T-helper 17 cell (primary cell): ENCODE measurements at regions not wholly inside any gene's neighbourhood (a gene's known extent, or its start where the extent isn't known, plus 50 kb on each side); places are given as distances from the start of the nearest gene placed in this dataset.

Experiments used
- ATAC-seq: fragments of 150-1000 bp; cut with Tn5 transposase; 2 replicates; pipeline ENCODE4 v1.10.0; 2021; ENCODE audit warnings: mild to moderate bottlenecking, moderate library complexity
- DNase-seq, 3 donors: peaks; one replicate each; pipeline versions ENCODE4 v3.0.0 to v3.0.0-alpha.2; 2020 to 2021
- H3K9me3 ChIP-seq: one replicate; pipeline ENCODE4 v1.7.0; 2013; ENCODE audit warnings: low read length, mild to moderate bottlenecking; ENCODE audit not compliant: control insufficient read depth, poor library complexity, severe bottlenecking
- H3K27ac Mint-ChIP-seq: one replicate; pipeline ENCODE4 v1.8.0; 2022; ENCODE audit warnings: mild to moderate bottlenecking, moderate library complexity, mixed read lengths
- H3K27me3 Mint-ChIP-seq: one replicate; pipeline ENCODE4 v1.8.0; 2022; ENCODE audit warnings: mixed read lengths
- H3K36me3 Mint-ChIP-seq: one replicate; pipeline ENCODE4 v1.8.0; 2022; ENCODE audit warnings: low read depth, mixed read lengths
- H3K4me1 Mint-ChIP-seq: one replicate; pipeline ENCODE4 v1.8.0; 2022; ENCODE audit warnings: mild to moderate bottlenecking, mixed read lengths
- H3K4me3 Mint-ChIP-seq: one replicate; pipeline ENCODE4 v1.8.0; 2022; ENCODE audit warnings: mild to moderate bottlenecking, moderate library complexity, mixed read lengths

GRCh38 chr15:70479056-70479455 lies 284.3 kb downstream of the UACA start:
- H3K27ac Mint-ChIP-seq: peak overlapping the region; percentile 49
- no peak for ATAC-seq
- peaks cover 46% of the 10 kb centered on the region for H3K4me1 Mint-ChIP-seq
- no peaks in the 10 kb centered on the region for H3K36me3 Mint-ChIP-seq
- DNase-seq: no peak
- H3K27me3 Mint-ChIP-seq: peaks cover 30% of the 10 kb centered on the region
- H3K4me3 Mint-ChIP-seq: peak overlapping the region; percentile 69
- no peaks in the 10 kb centered on the region for H3K9me3 ChIP-seq

DNA sequence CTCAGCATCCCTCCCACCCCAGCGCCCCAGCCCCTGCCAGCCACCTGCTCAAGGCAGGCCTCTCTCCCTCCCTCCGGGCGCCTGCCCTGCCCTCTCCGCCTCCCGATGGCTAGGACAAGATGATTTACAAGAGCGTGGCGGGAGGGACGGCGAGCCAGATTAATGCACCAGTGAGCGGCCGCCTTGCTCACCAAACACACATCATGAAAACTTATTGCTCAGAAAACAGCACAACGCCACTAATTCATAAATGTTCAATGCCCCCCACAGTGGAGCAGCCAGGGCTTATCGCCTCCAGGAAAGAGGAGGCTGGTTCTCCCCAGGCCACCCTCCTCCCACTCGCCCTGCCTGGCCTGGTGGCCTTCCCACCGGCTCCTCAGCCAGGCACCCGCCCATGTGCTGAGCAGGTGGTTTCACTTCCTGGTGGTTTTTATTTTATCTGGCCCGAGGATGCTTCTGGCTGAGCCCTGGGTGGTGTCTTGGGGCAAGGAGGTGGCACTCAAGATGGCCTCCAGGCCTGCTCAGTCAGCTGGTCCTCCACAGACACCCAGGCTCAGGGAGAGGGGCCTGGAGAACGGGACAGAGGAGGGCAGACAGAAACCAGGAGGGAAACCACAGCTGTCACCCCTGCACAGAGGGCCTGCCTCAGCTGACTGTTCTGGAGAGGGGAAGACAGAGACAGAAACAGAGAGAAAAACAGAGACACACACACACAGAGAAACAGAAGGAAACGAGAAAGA lies 284.9 kb downstream of the UACA start:
- H3K9me3 ChIP-seq: no peaks in the 10 kb centered on the region
- Mint-ChIP-seq H3K27me3 (peaks cover 26% of the 10 kb centered on the region), H3K36me3 (no peaks in the 10 kb centered on the region), H3K4me1 (peaks cover 45% of the 10 kb centered on the region), H3K27ac (peak overlapping the region; percentile 49), H3K4me3 (peak overlapping the region; percentile 69)
- ATAC-seq (no peak), DNase-seq (no peak)

- Mint-ChIP-seq H3K27me3 (peaks cover 27% of the 10 kb centered on the region), H3K36me3 (no peaks in the 10 kb centered on the region), H3K4me1 (peaks cover 41% of the 10 kb centered on the region), H3K27ac (peak overlapping the region; percentile 34), H3K4me3 (peak overlapping the region; percentile 50)
- H3K9me3 ChIP-seq: no peaks in the 10 kb centered on the region
- ATAC-seq (no peak), DNase-seq (no peak)
Measured at GRCh38 chr15:70477750-70478250, 285.6 kb downstream of the UACA start.

- H3K27me3 Mint-ChIP-seq: peaks cover 19% of the 10 kb centered on the region
- DNase-seq: no peak
- ATAC-seq: no peak
Measured at GRCh38 chr15:70476441-70476840, 286.9 kb downstream of the UACA start.

GRCh38 chr15:70475921-70476320 lies 287.4 kb downstream of the UACA start:
- Mint-ChIP-seq H3K4me3 (no peak overlapping the region), H3K4me1 (peaks cover 35% of the 10 kb centered on the region), H3K27me3 (peaks cover 19% of the 10 kb centered on the region), H3K27ac (no peak overlapping the region), H3K36me3 (no peaks in the 10 kb centered on the region)
- DNase-seq (no peak), ATAC-seq (no peak)
- H3K9me3 ChIP-seq: no peaks in the 10 kb centered on the region

More at GRCh38 chr15:70476441-70476840, 286.9 kb downstream of the UACA start:
- Mint-ChIP-seq H3K4me3 (no peak overlapping the region), H3K4me1 (peaks cover 34% of the 10 kb centered on the region), H3K36me3 (no peaks in the 10 kb centered on the region), H3K27ac (no peak overlapping the region)
- no peaks in the 10 kb centered on the region for H3K9me3 ChIP-seq

- no peaks in the 10 kb centered on the region for H3K9me3 ChIP-seq
- ATAC-seq (no peak), DNase-seq (no peak)
- H3K4me3 Mint-ChIP-seq: peak overlapping the region; percentile 49
- H3K4me1 Mint-ChIP-seq: peaks cover 33% of the 10 kb centered on the region
- peaks cover 19% of the 10 kb centered on the region for H3K27me3 Mint-ChIP-seq
- no peaks in the 10 kb centered on the region for H3K36me3 Mint-ChIP-seq
- H3K27ac Mint-ChIP-seq: no peak overlapping the region
Measured at GRCh38 chr15:70475407-70475781, 288.0 kb downstream of the UACA start.

DNA sequence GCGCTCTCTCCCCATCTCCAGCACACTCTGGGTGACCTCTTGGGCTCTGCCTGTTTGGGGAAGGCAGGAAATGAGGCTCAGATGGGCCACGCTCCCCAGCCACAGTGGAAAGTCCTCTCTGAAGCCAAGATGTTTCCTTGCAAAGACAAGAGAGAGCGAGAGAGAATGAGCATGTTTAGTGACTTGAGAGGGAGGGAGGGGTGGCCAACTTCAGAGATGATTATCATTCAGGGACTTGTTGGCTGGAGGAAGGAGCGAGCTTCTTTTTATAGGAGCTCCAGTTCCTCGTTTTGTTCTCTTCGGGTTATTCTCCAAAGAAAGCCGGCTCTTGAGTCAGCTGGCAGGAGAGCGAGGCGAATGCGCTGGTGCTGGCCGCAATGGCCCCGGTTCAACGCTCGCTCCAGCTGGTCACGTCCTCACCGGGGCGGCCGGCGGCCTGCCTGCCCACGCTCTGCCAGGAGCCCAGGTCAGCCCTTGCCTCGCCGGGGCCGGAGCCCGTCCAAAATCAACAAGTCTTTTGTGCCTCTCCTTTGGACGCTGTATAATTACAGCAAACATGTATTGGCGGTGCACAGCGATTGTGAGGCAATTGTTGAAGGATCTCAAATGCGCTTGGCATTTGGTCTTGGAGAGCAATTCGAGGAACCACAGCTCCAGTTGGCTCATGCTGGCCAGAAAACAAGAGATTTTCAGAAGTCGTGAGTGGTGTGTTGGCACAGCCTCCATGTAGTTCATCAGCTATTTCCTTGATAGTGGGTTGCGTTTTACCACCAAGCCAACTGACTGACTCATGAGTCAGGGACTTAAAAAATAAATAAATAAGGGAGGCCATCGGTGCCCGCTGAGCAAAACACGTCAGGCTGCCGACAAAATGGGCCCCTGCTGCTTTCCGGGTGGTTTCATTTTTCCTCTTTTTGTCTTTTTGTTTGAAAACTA lies 288.6 kb downstream of the UACA start:
- H3K9me3 ChIP-seq: no peaks in the 10 kb centered on the region
- H3K27ac Mint-ChIP-seq: no peak overlapping the region
- H3K4me3 Mint-ChIP-seq: peak overlapping the region; percentile 49
- H3K4me1 Mint-ChIP-seq: peaks cover 26% of the 10 kb centered on the region
- peaks cover 24% of the 10 kb centered on the region for H3K27me3 Mint-ChIP-seq
- DNase-seq: no peak
- peak; percentile 68 for ATAC-seq
- H3K36me3 Mint-ChIP-seq: no peaks in the 10 kb centered on the region

DNA sequence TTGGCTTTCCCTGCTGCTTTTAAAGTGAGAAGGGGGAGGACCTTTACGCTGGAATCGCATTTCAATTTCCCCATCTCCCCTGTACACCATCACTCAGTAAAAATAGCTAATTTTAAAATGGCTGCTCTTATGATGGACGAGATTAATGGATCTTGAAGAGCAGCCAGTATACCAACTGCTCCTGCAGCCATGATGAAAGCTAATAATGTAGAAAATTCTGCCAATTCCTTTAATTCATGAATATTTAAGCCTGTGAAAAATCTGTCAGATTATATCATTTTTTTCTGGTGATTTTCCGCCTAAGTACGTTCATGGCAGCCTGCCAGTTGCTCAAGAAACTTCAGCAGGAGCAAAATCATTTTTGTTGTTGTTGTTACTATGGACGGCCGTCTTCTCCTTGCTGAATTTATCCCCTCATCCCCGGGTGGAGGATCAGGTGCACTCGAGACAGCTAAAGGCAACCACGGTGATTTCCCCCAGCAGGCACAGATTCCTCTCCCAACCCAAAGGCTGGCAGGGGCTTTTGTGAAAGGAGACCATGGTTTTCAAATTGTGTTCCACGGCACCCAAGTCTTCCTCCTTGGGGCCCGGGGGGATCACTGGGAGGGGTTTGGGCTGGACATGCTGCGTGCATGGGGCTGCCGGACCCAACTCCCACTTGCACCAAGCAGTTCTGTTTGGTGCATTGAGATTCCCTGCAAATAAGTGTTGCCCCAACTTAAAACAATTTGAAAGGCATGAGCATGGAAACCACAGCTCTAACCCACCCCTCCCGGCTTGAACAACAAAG lies 289.6 kb downstream of the UACA start:
- DNase-seq (no peak), ATAC-seq (no peak)
- peaks cover 34% of the 10 kb centered on the region for H3K27me3 Mint-ChIP-seq
- peak overlapping the region; percentile 36 for H3K4me3 Mint-ChIP-seq
- H3K9me3 ChIP-seq: no peaks in the 10 kb centered on the region
- H3K36me3 Mint-ChIP-seq: no peaks in the 10 kb centered on the region
- H3K4me1 Mint-ChIP-seq: peaks cover 29% of the 10 kb centered on the region
- H3K27ac Mint-ChIP-seq: no peak overlapping the region

DNA sequence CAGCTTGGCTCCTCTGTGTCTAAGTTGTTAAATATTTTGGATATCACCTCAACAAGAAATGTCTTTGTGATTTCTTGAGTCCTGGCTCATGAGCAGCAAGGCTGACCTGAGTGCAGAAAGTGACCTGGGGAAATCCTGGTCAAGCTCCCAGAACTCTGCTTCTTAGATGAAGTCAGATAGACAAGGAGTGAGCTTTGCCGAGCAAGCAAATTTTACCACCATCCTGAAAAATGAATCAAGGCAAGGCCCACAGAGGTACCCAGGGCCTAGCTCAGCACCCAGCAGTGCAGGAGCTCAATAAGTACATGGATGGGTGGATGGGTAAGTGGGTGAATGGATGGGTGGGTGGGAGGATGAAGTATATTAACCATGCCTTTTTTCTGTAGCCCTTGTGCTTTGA lies 291.8 kb downstream of the UACA start:
- H3K4me1 Mint-ChIP-seq: peaks cover 25% of the 10 kb centered on the region
- DNase-seq: no peak
- H3K27ac Mint-ChIP-seq: no peak overlapping the region
- no peak overlapping the region for H3K4me3 Mint-ChIP-seq
- peaks cover 46% of the 10 kb centered on the region for H3K27me3 Mint-ChIP-seq
- no peaks in the 10 kb centered on the region for H3K36me3 Mint-ChIP-seq
- no peaks in the 10 kb centered on the region for H3K9me3 ChIP-seq
- ATAC-seq: no peak

- no peak for DNase-seq
- H3K27me3 Mint-ChIP-seq: peaks cover 41% of the 10 kb centered on the region
- peaks cover 21% of the 10 kb centered on the region for H3K4me1 Mint-ChIP-seq
Measured at GRCh38 chr15:70470556-70471191, 292.7 kb downstream of the UACA start.

DNA sequence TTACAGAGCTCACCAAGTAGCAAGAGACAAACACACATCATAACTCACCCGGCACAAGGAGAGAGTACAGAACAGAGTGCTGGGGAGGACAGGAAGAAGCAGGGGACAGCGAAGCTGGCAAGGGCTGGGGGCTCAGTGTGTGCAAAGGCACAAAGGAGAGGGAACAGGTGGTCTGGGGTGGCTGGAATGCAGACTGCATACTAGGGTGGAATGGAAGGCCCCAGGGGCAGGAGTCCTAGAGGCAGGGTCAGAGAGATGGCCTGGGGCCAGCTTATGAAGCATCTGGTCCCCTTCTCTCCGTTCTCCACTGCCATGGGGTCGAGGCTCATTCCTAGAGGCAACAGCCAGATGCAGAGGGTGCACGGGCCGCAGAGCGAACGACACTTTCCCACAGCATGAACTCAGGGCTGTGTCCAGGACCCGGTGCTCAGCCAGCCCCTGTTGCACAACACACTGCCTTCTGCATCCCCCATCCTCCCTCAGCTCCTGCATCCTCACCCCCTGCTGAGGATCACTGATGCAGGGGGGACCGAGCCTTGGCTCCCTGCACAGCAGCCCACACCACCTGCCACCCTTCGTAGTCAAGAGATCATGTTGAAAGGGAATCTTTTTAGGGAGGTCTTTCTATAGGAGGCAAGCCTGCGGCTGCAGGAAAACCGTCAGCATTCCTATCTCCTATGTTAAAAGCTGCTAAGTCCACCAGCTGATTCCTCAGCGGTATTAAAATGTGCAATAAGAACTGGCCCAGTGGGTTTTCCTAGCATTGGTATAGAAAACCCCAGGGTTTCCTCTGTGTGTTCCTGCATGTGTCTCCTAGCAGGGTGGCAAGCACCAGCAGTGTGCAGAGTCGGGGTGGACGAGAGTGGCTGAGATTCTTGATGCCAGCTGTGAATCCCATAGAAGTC lies 293.5 kb downstream of the UACA start:
- H3K4me3 Mint-ChIP-seq: peak overlapping the region; percentile 56
- peaks cover 18% of the 10 kb centered on the region for H3K4me1 Mint-ChIP-seq
- ATAC-seq (no peak), DNase-seq (no peak)
- no peaks in the 10 kb centered on the region for H3K36me3 Mint-ChIP-seq
- H3K27ac Mint-ChIP-seq: no peak overlapping the region
- no peaks in the 10 kb centered on the region for H3K9me3 ChIP-seq
- peaks cover 35% of the 10 kb centered on the region for H3K27me3 Mint-ChIP-seq

More at GRCh38 chr15:70470556-70471191, 292.7 kb downstream of the UACA start:
- Mint-ChIP-seq H3K4me3 (no peak overlapping the region), H3K36me3 (no peaks in the 10 kb centered on the region), H3K27ac (no peak overlapping the region)
- H3K9me3 ChIP-seq: no peaks in the 10 kb centered on the region
- no peak for ATAC-seq

DNA sequence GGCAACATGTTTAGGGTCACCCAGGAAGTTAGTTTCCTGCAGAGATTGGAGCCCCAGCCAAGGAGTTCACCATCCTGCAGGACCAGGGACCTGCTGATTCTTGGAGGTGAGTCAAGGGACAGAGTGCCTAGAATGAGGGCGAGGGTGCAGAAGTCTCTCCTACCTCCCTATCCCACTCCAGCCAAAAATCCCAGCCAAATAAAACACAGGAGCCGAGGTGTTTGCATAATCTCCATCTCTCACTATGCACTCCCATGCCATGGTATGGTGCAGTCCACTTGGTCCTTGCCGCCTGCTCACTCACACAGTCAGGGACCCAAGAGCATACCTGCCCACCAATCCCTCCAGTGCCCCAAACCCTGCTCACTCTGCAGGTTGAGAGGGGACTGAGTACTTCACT lies 294.2 kb downstream of the UACA start:
- peaks cover 38% of the 10 kb centered on the region for H3K27me3 Mint-ChIP-seq
- peaks cover 16% of the 10 kb centered on the region for H3K4me1 Mint-ChIP-seq
- peak overlapping the region; percentile 56 for H3K4me3 Mint-ChIP-seq
- ATAC-seq (no peak), DNase-seq (no peak)
- no peaks in the 10 kb centered on the region for H3K36me3 Mint-ChIP-seq
- no peaks in the 10 kb centered on the region for H3K9me3 ChIP-seq
- no peak overlapping the region for H3K27ac Mint-ChIP-seq
